Ishikawa (cell line): ENCODE measurements at regions not wholly inside any gene's neighbourhood (a gene's known extent, or its start where the extent isn't known, plus 50 kb on each side); places are given as distances from the start of the nearest gene placed in this dataset.
A peak's percentile ranks its signal among the peaks of the same experiment; 100 is the strongest.

ENCODE experiments used
- CEBPB ChIP-seq: IDR thresholded peaks from 2 replicates; pipeline ENCODE4 v1.6.1; 2012
- CREB1 ChIP-seq: IDR thresholded peaks from 2 replicates; pipeline ENCODE4 v1.6.1; 2012; ENCODE audit warnings: low read depth
- EGR1 ChIP-seq: IDR thresholded peaks from 2 replicates; pipeline ENCODE4 v1.6.1; 2012
- EP300 ChIP-seq: IDR thresholded peaks from 2 replicates; pipeline ENCODE4 v1.6.1; 2012; ENCODE audit warnings: borderline replicate concordance
- FOXM1 ChIP-seq: IDR thresholded peaks from 2 replicates; pipeline ENCODE4 v1.6.1; 2012; ENCODE audit warnings: low read depth, borderline replicate concordance
- NFIC ChIP-seq: IDR thresholded peaks from 2 replicates; pipeline ENCODE4 v1.6.1; 2012
- RAD21 ChIP-seq: IDR thresholded peaks from 2 replicates; pipeline ENCODE4 v1.6.1; 2012; ENCODE audit warnings: low read depth
- TCF12 ChIP-seq: IDR thresholded peaks from 2 replicates; pipeline ENCODE4 v1.6.1; 2012; ENCODE audit warnings: low read depth
- TEAD4 ChIP-seq: IDR thresholded peaks from 2 replicates; pipeline ENCODE4 v1.6.1; 2012
- YY1 ChIP-seq: IDR thresholded peaks from 2 replicates; pipeline ENCODE4 v1.6.1; 2012; ENCODE audit warnings: low read depth
- ZBTB7A ChIP-seq: IDR thresholded peaks from 2 replicates; pipeline ENCODE4 v1.6.1; 2012; ENCODE audit warnings: low read depth
- TF ChIP-seq, protein P1 (sequence below): IDR thresholded peaks from 2 replicates; pipeline ENCODE4 v1.6.1; 2012; ENCODE audit warnings: low read depth, mild to moderate bottlenecking
- TF ChIP-seq, protein P2 (sequence below): IDR thresholded peaks from 2 replicates; pipeline ENCODE4 v1.6.1; 2012

DNA sequence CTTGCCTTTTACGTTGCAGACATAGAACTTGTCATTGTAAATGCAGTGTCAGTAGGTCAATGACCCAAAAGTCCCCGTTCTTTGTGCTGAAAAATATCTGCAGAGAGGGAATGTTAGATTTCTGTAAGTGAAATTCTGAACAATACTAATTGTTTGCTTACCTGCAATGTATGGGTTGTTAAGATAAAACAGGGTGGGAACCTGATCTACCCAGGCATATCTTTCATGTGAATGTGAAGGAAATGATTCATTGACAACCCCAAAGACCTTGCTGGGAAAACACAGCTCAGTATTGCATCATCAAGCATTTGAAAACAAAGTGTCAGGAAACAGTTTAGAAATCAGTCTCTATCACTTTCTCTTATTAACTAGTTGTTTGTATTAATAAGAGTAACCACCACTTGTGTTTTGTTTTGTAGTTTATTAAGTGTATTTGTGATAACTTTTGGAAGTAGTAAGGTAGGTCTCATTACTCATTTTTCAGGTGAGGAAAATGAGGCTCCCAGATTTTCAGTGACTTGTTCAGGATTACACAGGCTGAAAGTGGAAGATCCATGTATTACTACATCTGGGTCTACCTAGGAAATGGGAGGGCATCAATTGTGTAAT lies 57.9 kb upstream of the SLC38A2 start:
- TF ChIP-seq YY1 (0 out of 2 replicates have a peak, but pooled peaks have one; percentile 31), CEBPB (peak; percentile 99), NFIC (peak; percentile 88), EP300 (peak; percentile 98), EGR1 (no peak), CREB1 (no peak), ZBTB7A (no peak), TEAD4 (peak; percentile 86), TCF12 (peak; percentile 94), FOXM1 (peak; percentile 94), RAD21 (peak; percentile 37; the same call in 1 of the 2 replicates)
- TF ChIP-seq, protein P1, sequence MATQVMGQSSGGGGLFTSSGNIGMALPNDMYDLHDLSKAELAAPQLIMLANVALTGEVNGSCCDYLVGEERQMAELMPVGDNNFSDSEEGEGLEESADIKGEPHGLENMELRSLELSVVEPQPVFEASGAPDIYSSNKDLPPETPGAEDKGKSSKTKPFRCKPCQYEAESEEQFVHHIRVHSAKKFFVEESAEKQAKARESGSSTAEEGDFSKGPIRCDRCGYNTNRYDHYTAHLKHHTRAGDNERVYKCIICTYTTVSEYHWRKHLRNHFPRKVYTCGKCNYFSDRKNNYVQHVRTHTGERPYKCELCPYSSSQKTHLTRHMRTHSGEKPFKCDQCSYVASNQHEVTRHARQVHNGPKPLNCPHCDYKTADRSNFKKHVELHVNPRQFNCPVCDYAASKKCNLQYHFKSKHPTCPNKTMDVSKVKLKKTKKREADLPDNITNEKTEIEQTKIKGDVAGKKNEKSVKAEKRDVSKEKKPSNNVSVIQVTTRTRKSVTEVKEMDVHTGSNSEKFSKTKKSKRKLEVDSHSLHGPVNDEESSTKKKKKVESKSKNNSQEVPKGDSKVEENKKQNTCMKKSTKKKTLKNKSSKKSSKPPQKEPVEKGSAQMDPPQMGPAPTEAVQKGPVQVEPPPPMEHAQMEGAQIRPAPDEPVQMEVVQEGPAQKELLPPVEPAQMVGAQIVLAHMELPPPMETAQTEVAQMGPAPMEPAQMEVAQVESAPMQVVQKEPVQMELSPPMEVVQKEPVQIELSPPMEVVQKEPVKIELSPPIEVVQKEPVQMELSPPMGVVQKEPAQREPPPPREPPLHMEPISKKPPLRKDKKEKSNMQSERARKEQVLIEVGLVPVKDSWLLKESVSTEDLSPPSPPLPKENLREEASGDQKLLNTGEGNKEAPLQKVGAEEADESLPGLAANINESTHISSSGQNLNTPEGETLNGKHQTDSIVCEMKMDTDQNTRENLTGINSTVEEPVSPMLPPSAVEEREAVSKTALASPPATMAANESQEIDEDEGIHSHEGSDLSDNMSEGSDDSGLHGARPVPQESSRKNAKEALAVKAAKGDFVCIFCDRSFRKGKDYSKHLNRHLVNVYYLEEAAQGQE, result 0 out of 2 replicates have a peak, but pooled peaks have one; percentile 13
- TF ChIP-seq, protein P2, sequence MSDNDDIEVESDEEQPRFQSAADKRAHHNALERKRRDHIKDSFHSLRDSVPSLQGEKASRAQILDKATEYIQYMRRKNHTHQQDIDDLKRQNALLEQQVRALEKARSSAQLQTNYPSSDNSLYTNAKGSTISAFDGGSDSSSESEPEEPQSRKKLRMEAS, result peak; percentile 69; the same call in 1 of the 2 replicates
